C4-2B (cell line): ENCODE measurements at regions not wholly inside any gene's neighbourhood (a gene's known extent, or its start where the extent isn't known, plus 50 kb on each side); places are given as distances from the start of the nearest gene placed in this dataset.

ENCODE experiments used
- ZFX ChIP-seq: fragments of 450-650 bp; IDR thresholded peaks from 2 replicates; pipeline ENCODE4 v1.6.1; 2017
- TF ChIP-seq, protein P1 (sequence below): fragments of 450-650 bp; conservative IDR thresholded peaks from 2 replicates; pipeline ENCODE4 v1.5.1; 2017; ENCODE audit warnings: mild to moderate bottlenecking

DNA sequence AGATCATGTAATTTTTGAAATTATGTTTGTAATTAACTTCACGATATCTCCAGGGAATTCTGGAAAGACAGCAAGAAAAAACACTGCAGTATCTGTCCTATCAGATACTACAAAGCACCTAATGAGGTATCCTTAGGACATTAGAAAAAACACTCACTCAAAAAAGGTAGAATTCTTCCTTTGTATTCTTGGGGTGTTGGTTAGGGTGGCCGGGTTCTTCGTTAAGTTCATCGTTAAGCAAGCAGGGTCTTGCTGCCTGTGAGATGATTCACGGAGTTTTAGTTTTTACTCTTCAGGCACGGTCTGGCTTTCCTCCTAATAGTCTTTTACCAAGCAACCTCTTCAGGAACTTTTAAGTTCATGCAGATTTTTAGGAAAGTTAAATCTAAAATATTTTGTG is 91.4 kb upstream of the IRX4 start:
- TF ChIP-seq, protein P1, sequence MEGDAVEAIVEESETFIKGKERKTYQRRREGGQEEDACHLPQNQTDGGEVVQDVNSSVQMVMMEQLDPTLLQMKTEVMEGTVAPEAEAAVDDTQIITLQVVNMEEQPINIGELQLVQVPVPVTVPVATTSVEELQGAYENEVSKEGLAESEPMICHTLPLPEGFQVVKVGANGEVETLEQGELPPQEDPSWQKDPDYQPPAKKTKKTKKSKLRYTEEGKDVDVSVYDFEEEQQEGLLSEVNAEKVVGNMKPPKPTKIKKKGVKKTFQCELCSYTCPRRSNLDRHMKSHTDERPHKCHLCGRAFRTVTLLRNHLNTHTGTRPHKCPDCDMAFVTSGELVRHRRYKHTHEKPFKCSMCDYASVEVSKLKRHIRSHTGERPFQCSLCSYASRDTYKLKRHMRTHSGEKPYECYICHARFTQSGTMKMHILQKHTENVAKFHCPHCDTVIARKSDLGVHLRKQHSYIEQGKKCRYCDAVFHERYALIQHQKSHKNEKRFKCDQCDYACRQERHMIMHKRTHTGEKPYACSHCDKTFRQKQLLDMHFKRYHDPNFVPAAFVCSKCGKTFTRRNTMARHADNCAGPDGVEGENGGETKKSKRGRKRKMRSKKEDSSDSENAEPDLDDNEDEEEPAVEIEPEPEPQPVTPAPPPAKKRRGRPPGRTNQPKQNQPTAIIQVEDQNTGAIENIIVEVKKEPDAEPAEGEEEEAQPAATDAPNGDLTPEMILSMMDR = no peak
- no peak for TF ChIP-seq ZFX
